ENCODE measurements at regions not wholly inside any gene's neighbourhood (a gene's known extent, or its start where the extent isn't known, plus 50 kb on each side); places are given as distances from the start of the nearest gene placed in this dataset.
"Not testable (repeated sequence)": the region's sequence is repeated elsewhere in the genome, so short reads cannot be mapped to it uniquely, and the experiment has no call there.

DNA sequence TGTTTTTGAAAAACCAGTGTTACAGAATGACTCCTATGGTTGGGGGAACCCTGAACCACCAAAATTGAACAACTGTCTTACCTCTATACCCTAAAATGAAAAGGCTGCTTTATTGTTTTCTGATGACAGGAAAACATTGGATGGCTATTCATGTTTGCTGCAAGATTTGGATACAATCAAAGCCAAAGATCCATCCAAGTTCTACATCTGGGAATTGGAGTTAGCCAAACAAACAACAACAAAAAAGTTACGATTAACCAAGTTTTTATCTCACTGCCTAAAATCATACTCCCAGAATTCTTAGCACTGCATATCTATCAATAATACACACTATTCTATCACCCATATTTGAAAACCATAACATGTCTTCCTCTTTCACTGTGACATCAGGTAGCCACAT, 349.7 kb upstream of the SLC7A11 start:
- Mint-ChIP-seq H3K9me3 (peaks cover 4% of the 10 kb centered on the region), H3K4me3 (no peak overlapping the region), H3K27me3 (ENCODE audit: low read depth) (no peaks in the 10 kb centered on the region), H3K4me1 (peaks cover 11% of the 10 kb centered on the region), H3K36me3 (ENCODE audit: low read depth) (no peaks in the 10 kb centered on the region), H3K27ac (ENCODE audit: unreplicated experiment) (no peak overlapping the region)
- TF ChIP-seq, protein P1, sequence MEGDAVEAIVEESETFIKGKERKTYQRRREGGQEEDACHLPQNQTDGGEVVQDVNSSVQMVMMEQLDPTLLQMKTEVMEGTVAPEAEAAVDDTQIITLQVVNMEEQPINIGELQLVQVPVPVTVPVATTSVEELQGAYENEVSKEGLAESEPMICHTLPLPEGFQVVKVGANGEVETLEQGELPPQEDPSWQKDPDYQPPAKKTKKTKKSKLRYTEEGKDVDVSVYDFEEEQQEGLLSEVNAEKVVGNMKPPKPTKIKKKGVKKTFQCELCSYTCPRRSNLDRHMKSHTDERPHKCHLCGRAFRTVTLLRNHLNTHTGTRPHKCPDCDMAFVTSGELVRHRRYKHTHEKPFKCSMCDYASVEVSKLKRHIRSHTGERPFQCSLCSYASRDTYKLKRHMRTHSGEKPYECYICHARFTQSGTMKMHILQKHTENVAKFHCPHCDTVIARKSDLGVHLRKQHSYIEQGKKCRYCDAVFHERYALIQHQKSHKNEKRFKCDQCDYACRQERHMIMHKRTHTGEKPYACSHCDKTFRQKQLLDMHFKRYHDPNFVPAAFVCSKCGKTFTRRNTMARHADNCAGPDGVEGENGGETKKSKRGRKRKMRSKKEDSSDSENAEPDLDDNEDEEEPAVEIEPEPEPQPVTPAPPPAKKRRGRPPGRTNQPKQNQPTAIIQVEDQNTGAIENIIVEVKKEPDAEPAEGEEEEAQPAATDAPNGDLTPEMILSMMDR (conservative IDR thresholded peaks at IDR 0.05): no peak
- DNase-seq (ENCODE audit: low read depth, low spot score): no peak

DNA sequence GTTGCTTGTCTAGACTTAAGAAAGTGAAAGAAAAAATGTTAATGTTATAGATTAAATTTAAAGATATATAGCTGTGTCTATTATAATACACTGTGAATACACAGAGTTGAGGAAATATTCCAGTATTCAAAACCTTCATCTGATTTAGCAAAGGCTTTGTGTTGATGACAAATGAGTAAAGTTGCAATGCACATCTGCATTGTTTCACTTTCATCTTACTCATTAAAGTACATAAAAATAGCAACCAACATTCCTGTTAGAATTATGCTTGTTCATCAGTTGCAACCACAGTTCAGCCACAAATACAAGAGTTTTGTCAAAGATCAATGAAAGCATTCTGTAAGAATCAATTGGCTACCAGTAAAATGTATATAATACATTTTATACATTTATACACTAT, 346.4 kb upstream of the SLC7A11 start:
- DNase-seq (ENCODE audit: low read depth, low spot score): no peak
- Mint-ChIP-seq H3K27me3 (ENCODE audit: low read depth) (no peaks in the 10 kb centered on the region), H3K27ac (ENCODE audit: unreplicated experiment) (no peak overlapping the region), H3K4me1 (peaks cover 11% of the 10 kb centered on the region), H3K36me3 (ENCODE audit: low read depth) (peaks cover 2% of the 10 kb centered on the region), H3K9me3 (peaks cover 9% of the 10 kb centered on the region), H3K4me3 (no peak overlapping the region)
- TF ChIP-seq, protein P1 (conservative IDR thresholded peaks at IDR 0.05): no peak

DNA sequence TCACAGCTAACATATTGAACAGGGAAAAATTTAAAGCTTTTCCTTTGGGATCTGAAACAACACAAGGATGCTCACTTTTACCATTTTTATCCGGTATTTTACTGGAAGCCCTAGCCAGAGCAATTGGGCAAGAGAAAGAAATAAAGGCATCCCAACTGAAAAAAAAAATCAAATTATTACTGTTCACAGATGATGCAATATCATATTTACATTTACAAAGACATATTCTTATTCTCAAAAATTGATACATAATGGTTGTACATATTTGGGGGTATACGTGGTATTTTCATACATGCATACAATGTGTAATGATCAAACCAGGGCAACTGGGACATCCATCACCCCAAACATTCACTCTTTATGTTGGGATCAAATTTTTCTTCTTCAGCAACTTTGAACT, 337.0 kb upstream of the SLC7A11 start:
- TF ChIP-seq, protein P1 (conservative IDR thresholded peaks at IDR 0.05): no peak
- DNase-seq (ENCODE audit: low read depth, low spot score): no peak
- Mint-ChIP-seq H3K9me3 (peaks cover 18% of the 10 kb centered on the region), H3K4me1 (no peaks in the 10 kb centered on the region), H3K27me3 (ENCODE audit: low read depth) (no peaks in the 10 kb centered on the region), H3K36me3 (ENCODE audit: low read depth) (peaks cover 6% of the 10 kb centered on the region), H3K27ac (ENCODE audit: unreplicated experiment) (no peak overlapping the region), H3K4me3 (no peak overlapping the region)

DNA sequence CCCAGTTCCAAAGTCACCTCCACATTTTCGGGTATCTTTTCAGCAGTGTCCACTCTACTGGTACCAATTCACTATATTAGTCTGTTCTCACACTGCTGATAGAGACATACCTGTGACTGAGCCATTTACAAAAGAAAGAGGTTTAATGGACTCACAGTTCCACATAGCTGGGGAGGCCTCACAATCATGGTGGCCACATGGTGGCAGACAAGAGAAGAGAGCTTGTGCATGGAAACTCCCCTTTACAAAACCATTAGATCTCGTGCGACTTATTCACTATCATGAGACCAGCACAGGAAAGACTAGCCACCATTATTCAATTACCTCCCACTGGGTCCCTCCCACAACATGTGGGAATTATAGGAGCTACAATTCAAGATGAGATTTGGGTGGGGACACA, 335.7 kb upstream of the SLC7A11 start:
- not testable (repeated sequence) for H3K4me3 Mint-ChIP-seq; DNase-seq (ENCODE audit: low read depth, low spot score); H3K27ac Mint-ChIP-seq (ENCODE audit: unreplicated experiment); H3K4me1 Mint-ChIP-seq; H3K36me3 Mint-ChIP-seq (ENCODE audit: low read depth); H3K27me3 Mint-ChIP-seq (ENCODE audit: low read depth)
- H3K9me3 Mint-ChIP-seq: peaks cover 18% of the 10 kb centered on the region

DNA sequence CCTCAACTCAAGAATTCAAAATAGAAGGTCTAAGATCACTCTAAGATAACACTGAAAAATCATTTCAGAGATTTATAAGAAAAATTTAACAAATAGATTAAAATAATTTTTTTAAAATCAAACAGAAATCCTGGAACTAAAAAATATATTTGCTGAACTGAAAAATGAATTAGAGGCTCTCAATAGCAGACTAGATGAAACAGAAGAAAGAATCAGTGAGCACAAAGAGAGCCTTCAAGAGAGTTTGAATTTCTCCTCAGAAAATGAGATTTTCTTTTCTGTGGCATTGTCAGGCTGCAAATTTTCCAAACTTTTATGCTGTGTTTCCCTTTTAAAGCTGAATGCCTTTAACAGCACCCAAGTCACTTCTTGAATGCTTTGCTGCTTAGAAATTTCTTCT, 335.0 kb upstream of the SLC7A11 start:
- H3K9me3 Mint-ChIP-seq: peaks cover 16% of the 10 kb centered on the region
- H3K4me1 Mint-ChIP-seq: no peaks in the 10 kb centered on the region
- no peaks in the 10 kb centered on the region for H3K27me3 Mint-ChIP-seq (ENCODE audit: low read depth)
- no peak for DNase-seq (ENCODE audit: low read depth, low spot score)
- TF ChIP-seq, protein P1 (conservative IDR thresholded peaks at IDR 0.05): no peak
- H3K27ac Mint-ChIP-seq (ENCODE audit: unreplicated experiment): no peak overlapping the region
- H3K36me3 Mint-ChIP-seq (ENCODE audit: low read depth): peaks cover 6% of the 10 kb centered on the region
- H3K4me3 Mint-ChIP-seq: no peak overlapping the region

DNA sequence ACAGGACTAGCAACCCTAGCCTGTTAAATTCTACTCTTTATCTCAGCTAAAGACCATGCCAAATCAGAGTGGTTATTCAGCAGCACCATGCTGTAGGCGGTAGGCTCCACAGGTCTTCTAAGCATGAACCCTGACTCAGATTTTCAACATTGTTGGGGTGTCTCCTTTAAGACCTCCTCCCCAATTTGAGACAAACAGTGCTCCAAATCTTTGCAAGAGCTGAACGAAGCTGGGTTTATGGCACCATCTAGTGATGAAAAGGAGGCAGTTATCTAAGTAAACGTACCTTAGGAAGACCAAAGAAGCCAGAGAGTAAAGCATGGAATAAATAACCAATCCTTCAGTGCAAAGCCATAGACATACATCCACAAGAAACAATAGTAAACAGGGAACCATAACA, 334.5 kb upstream of the SLC7A11 start:
- no peaks in the 10 kb centered on the region for H3K4me1 Mint-ChIP-seq
- TF ChIP-seq, protein P1 (conservative IDR thresholded peaks at IDR 0.05): peak; percentile 51
- H3K27ac Mint-ChIP-seq (ENCODE audit: unreplicated experiment): no peak overlapping the region
- DNase-seq (ENCODE audit: low read depth, low spot score): no peak
- H3K36me3 Mint-ChIP-seq (ENCODE audit: low read depth): peaks cover 6% of the 10 kb centered on the region
- H3K27me3 Mint-ChIP-seq (ENCODE audit: low read depth): no peaks in the 10 kb centered on the region
- peaks cover 16% of the 10 kb centered on the region for H3K9me3 Mint-ChIP-seq
- no peak overlapping the region for H3K4me3 Mint-ChIP-seq

All from neural crest cell (in vitro differentiated cells).